GM21786 (cell line): ENCODE measurements at regions not wholly inside any gene's neighbourhood (a gene's known extent, or its start where the extent isn't known, plus 50 kb on each side); places are given as distances from the start of the nearest gene placed in this dataset.

Source experiments
- ATAC-seq: cut with Tn5 transposase; IDR thresholded peaks from one replicate; pipeline ENCODE4 v1.9.1; 2021; ENCODE audit not compliant: unreplicated experiment

DNA sequence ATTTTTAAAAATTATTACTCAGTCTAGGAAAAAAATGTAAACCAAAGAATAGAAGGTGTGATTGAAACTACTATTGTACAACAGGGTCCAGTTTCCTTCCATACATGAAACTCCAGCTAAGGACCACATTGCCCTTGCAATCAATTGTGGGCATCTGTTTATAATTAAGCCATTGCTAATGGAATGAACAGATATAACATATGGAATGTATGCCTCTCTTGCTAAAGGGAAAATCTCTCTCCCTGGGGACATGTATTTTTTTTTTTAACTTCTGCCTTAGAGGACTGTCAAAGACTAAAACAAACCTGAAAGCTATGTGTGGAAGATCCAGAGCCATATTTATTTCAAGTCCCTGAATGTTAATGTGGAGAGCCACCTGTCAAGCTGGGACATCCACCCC lies 336.8 kb upstream of the MANEA start:
- ATAC-seq = no peak

DNA sequence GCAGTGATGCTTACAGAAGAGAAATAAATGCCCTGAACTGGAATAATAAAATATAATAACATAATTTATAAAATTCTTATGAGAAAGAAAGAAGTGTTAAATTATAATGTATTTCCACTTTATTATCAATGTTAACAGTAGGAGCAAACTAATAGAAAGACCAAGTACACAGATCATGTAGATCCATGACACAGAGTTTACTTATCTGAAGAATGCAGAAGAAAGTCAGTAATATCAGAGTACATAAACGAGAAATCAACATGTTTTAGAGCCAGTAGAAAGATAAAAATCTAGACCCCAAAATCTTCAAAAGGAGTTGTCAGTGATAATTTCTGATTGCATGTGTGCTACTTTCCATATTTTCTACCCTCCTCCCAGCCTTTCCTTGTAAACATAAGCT lies 334.8 kb upstream of the MANEA start:
- no peak for ATAC-seq

DNA sequence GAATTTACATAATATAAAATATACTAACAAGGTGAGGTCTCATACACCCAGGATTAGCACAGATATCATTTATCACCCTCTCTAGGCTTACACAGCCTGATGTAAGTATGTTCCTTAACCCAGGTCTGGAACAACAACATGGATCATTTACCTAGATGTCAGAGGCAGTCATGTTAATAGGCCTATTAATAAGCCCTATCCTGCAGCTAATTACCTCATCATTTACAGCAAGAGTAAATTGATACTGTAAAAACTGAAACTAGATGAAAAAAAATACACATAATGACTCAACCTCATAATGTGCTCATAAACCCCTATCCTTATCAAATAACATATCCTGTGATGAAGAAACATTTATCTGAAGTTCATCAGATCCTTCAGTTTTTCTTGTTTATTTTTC lies 334.3 kb upstream of the MANEA start:
- no peak for ATAC-seq

- ATAC-seq = no peak
These were observed 332.6 kb upstream of the MANEA start for GRCh38 chr6:95244751-95245150.

DNA sequence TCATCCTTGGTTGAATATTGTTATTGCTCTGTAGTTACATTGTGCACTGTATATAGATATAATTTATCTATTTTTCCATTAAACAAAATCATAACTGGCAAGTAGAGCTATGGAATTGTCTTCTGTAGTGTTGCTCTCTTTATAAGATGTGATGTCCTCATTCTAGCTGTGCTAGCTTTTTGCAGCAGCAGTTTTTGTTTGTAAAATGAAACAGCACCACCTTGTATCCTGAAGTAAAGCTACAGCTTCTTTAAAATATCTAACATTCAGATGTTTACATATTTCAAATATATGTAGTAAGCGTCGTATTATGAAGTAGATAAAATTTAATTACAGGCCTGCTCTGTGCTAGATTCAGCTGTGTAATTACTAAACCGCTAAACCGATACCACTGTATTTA lies 328.8 kb upstream of the MANEA start:
- ATAC-seq = no peak

GRCh38 chr6:95249175-95249574 lies 328.2 kb upstream of the MANEA start:
- ATAC-seq = no peak

- ATAC-seq = no peak
These were observed 327.7 kb upstream of the MANEA start for GRCh38 chr6:95249661-95250060.

GRCh38 chr6:95263840-95264239 lies 313.5 kb upstream of the MANEA start:
- no peak for ATAC-seq

DNA sequence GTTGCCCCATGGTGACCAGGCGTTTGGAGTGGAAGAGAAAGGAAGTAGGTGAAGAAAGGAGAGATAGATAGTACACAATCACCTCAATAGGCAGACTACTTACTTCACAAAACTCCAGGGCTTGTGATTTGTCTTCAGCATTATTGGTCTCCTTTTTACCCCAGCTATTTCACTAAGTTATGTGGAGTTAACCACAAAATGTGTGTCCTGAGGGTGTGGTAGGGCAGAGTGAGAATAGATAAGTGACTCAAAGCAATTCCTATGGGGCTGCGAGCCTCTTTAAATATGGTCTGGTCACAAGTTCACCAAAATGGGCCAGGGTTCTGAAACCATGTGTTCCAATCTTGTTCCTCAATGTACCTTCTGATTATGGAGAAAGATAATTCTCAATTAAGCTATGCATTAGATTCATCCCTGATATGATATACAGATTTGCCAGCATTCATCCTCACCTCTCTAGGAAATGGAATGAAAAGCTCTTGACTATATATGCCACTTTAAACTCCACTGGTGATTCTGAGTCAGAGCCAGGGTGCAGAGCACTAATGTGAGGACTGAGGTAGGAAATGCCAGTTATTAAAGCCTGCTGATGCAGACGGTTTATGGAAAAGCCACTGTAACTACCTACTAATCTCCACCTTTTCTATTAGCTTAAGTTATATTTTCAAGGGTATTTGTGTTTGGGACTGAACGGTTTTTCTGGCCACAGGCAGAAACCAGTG lies 310.6 kb upstream of the MANEA start:
- no peak for ATAC-seq

DNA sequence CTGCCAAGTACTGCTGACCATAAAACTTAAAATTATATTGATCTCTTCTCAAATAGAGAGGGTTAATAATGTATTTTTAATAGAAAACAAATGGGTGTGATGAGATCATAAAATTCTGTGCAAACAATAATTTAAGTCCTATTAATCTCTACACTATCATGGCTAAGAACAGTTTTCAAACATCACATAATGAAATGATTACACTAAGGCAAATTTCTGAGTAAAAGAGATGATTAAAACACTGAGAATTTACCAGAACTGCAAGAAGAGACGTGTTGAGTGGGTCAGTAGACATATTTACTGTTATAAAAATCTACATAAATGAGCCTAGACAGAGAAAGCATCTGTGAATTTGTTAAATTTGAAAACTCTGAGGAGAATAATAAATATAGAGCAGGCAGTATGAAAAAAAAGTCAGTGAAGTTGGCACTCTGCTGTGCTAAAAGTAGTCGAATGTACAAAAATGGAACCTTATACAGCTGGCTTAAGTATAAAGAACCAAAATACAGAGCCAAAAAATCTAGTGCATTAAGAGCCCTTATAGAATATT lies 302.6 kb upstream of the MANEA start:
- no peak for ATAC-seq

GRCh38 chr6:95279616-95280015 lies 297.7 kb upstream of the MANEA start:
- no peak for ATAC-seq

DNA sequence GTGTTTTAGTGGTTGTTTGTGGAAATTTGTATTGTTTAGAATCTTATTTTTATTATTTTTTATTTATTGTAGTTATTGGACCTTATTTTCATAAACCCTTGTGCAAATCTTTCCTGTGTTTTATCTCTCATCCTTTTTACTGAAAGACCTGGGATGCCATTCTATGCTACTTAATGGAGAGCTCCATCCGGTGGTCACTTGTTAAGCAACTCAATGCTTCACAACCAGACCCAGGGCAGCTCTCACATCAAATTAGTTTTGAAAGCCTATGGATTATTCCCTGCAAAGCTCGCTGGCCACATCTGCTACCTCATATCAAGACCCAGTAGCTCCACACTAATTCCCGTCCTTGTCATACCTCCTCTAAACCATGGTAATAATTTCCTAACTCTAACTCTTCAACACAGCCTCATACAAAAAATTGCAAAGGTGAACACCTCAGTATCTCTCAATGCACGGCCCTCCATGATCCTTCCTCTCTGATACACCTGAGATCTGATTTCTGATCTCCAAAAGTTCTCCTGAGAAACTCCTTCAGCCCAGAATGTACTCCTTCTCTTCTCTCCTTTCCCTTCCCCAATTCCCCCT lies 296.6 kb upstream of the MANEA start:
- ATAC-seq = no peak

- no peak for ATAC-seq
These were observed 291.5 kb upstream of the MANEA start for GRCh38 chr6:95285881-95286280.

GRCh38 chr6:95286874-95287273 lies 290.5 kb upstream of the MANEA start:
- ATAC-seq = no peak

DNA sequence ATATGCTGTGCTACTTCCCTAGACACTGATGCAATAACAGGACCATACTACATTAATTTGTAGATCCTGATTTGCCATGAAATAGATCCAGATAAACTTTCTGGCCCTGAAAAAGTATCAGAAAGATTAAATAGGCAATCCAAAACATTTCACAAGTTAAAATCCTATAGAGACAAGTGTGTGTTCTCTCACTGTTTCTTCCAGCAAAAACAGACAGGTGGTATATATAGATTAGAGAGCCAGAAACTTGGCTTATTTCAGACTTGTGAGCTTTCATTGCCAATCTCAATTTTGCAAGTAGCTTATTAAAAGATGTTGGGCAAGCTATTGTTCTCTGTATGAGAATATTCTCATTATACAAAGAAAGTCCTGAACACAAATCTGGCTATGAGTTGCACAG lies 289.1 kb upstream of the MANEA start:
- no peak for ATAC-seq

- no peak for ATAC-seq
These were observed 285.3 kb upstream of the MANEA start for GRCh38 chr6:95292011-95292410.

GRCh38 chr6:95293257-95293656 lies 284.1 kb upstream of the MANEA start:
- ATAC-seq = no peak

DNA sequence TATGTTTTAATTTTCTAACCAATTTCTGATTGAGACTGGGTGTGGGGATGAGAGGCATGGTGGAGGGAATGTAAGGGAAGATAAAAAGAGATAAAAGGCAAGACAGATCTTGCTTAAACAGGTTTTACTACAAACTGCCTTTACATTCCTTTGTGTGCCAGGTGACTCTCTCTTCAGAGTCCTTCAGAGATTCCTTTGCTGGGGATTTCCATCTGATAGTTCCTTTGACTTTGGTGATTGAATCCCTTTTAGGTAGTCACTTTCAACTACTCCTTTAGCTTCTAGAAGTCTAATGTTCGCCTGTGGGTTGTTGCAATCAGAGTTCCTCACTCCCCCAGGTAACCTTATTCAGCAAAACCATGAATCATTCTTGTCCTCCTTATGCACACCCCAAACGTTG lies 283.3 kb upstream of the MANEA start:
- ATAC-seq = no peak

DNA sequence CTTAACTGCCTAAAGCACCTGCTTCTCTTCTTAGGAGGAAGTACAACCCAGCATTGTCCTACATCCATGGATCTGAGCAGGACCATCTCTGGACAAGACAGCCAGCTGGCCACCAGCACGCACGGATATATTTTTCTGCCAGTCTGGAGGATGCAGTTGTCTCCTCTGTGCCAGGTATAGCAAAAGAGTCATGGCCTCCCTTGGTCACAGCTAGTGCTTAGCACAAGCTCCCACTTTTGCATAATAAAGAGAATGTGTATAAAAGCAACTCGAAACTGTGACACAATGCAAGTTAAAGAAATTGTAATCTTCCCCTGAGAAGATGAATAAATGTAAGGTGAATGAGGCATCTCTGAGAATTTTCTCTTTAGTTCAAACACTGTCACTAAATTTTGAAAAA lies 267.8 kb upstream of the MANEA start:
- ATAC-seq = no peak

- ATAC-seq = no peak
These were observed 259.2 kb upstream of the MANEA start for GRCh38 chr6:95318137-95318536.

- no peak for ATAC-seq
These were observed 256.2 kb upstream of the MANEA start for GRCh38 chr6:95321126-95321525.

DNA sequence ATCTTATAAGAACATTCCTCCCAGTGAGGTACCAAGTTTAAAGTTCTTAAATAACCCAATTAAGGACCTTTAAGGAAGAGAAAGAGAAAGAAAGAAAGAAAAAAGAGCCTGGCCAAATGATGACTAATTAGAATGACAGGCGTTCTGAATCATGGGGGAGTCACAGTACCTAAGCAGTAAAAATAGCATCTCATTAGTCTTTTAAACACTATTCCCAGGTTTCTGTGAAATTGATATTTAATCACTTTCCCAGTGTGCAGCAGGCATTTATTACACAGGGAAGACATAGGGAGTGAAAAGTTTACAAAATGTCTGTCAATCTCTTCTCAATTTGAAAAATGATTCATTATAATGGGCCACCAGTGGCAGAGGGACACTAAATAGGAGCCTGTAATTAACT lies 251.4 kb upstream of the MANEA start:
- ATAC-seq = no peak

- ATAC-seq = no peak
These were observed 249.1 kb upstream of the MANEA start for GRCh38 chr6:95328231-95328630.
